ENCODE measurements at regions not wholly inside any gene's neighbourhood (a gene's known extent, or its start where the extent isn't known, plus 50 kb on each side); places are given as distances from the start of the nearest gene placed in this dataset.

DNA sequence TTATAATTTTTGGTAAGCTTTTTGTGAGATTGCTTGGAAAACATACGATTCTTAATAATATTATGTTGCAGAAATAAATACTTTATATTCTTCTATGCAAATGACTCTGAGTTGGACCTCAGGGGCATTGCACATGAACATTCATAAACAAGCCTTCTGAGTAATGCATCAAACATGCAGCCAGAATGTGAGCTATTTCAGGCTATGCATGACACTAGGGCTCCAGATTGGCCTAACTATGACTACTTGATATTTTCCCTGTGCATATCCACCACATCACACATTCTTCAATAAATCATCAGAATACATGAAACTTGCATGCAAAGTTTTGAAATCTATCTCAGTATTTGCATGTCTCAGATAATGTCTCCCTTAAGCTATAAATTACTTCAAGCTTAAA, 560.1 kb downstream of the CDY2B start:
- ChIA-PET CTCF (no interaction called here), POLR2A (no interaction called here)
- Histone ChIP-seq H2AFZ (ENCODE audit: low read depth, low read length) (no peak overlapping the region), H3K9me3 (replicated peaks; ENCODE audit: control insufficient read depth, insufficient read depth, low read length) (no peaks in the 10 kb centered on the region), H3K79me2 (ENCODE audit: control insufficient read depth, insufficient read depth, low read length) (no peaks in the 10 kb centered on the region), H3K9me1 (replicated peaks; ENCODE audit: control insufficient read depth, extremely low read depth, insufficient read depth, low read length) (no peaks in the 10 kb centered on the region), H4K20me1 (replicated peaks; ENCODE audit: control insufficient read depth, extremely low read depth, insufficient read depth, low read length) (no peaks in the 10 kb centered on the region), H3K27me3 (ENCODE audit: control insufficient read depth in 2 of 2, insufficient read depth in 2 of 2, low read length in 2 of 2) (no peaks in the 10 kb centered on the region), H3K9ac (replicated peaks; ENCODE audit: extremely low read depth, insufficient read depth, low read length) (peak overlapping the region; percentile 78), H3K4me1 (ENCODE audit: control insufficient read depth, extremely low read depth, insufficient read depth, low read length) (peaks cover 27% of the 10 kb centered on the region), H3K36me3 (ENCODE audit: control insufficient read depth in 2 of 2, extremely low read depth in 1 of 2, insufficient read depth in 2 of 2, low read length in 2 of 2) (no peaks in the 10 kb centered on the region), H3K4me3 (replicated peaks in 1 of 3; ENCODE audit: insufficient read depth in 1 of 3, low read depth in 1 of 3, low read length in 3 of 3) (no peak overlapping the region), H3K4me2 (ENCODE audit: insufficient read depth, low read length) (peak overlapping the region; percentile 11), H3K27ac (ENCODE audit: insufficient read depth, low read depth, low read length) (peak overlapping the region; percentile 98)
- TF ChIP-seq FOS (IDR thresholded peaks at IDR 0.05; ENCODE audit: borderline replicate concordance, insufficient read depth, low read length) (no peak), JUN (IDR thresholded peaks at IDR 0.05; ENCODE audit: borderline replicate concordance, insufficient read depth, insufficient read length, low read depth) (no peak), POLR2A (IDR thresholded peaks at IDR 0.05; ENCODE audit: low read depth, low read length) (no peak), MYC (IDR thresholded peaks at IDR 0.05; ENCODE audit: low read depth, low read length) (no peak), GATA2 (IDR thresholded peaks at IDR 0.05; ENCODE audit: insufficient read depth, insufficient read length, low read depth, low read length) (no peak), EZH2 (IDR thresholded peaks at IDR 0.05; ENCODE audit: borderline replicate concordance, low read depth, low read length, severe bottlenecking) (no peak), POLR2AphosphoS5 (IDR thresholded peaks at IDR 0.05; ENCODE audit: insufficient read depth, low read depth, low read length) (no peak)
- TF ChIP-seq, protein P1, sequence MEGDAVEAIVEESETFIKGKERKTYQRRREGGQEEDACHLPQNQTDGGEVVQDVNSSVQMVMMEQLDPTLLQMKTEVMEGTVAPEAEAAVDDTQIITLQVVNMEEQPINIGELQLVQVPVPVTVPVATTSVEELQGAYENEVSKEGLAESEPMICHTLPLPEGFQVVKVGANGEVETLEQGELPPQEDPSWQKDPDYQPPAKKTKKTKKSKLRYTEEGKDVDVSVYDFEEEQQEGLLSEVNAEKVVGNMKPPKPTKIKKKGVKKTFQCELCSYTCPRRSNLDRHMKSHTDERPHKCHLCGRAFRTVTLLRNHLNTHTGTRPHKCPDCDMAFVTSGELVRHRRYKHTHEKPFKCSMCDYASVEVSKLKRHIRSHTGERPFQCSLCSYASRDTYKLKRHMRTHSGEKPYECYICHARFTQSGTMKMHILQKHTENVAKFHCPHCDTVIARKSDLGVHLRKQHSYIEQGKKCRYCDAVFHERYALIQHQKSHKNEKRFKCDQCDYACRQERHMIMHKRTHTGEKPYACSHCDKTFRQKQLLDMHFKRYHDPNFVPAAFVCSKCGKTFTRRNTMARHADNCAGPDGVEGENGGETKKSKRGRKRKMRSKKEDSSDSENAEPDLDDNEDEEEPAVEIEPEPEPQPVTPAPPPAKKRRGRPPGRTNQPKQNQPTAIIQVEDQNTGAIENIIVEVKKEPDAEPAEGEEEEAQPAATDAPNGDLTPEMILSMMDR (IDR thresholded peaks at IDR 0.05; ENCODE audit: extremely low read depth in 1 of 2, insufficient read depth in 1 of 2, low read depth in 1 of 2, low read length in 2 of 2): no peak
- TF ChIP-seq, protein P2, sequence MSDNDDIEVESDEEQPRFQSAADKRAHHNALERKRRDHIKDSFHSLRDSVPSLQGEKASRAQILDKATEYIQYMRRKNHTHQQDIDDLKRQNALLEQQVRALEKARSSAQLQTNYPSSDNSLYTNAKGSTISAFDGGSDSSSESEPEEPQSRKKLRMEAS (IDR thresholded peaks at IDR 0.05; ENCODE audit: insufficient read depth, insufficient read length): no peak
- BruUV-seq (replicated peaks): no TSS peak
- intact Hi-C loops (cut with micrococcal nuclease): loop anchor here (1.0 to 2.0 kb wide), 4 partner anchors 19 to 669 kb away; no protein-coding TSS in a partner anchor
- dilution Hi-C loops (cut with MboI; ENCODE audit: extremely low pct_ligation_motif_present, low sequenced_read_pairs): no loop called here
- FAIRE-seq (no peak), DNase-seq (ENCODE audit: low read depth, low spot score) (peak; percentile 36)
